Heart right ventricle (tissue), 16 donors: ENCODE measurements at regions not wholly inside any gene's neighbourhood (a gene's known extent, or its start where the extent isn't known, plus 50 kb on each side); places are given as distances from the start of the nearest gene placed in this dataset.

Source experiments
- ATAC-seq, 8 donors: fragments of 200-7000 bp; cut with Tn5 transposase; one replicate each; pipeline ENCODE4 v1.9.1; 2020; ENCODE audit warnings: mild to moderate bottlenecking in 8 of 8, moderate library complexity in 8 of 8, moderate number of reproducible peaks in 1 of 8
- DNase-seq, 2 donors: peaks; one replicate each; pipeline ENCODE4 v3.0.0-alpha.2; 2020
- H3K27ac ChIP-seq, 10 donors: fragments of 200-600 bp; sonication (generic) in 2 of 10; one replicate each; pipeline versions ENCODE4 v1.5.0 to v1.8.0; 2020 to 2022; ENCODE audit warnings: mild to moderate bottlenecking in 3 of 10
- H3K27me3 ChIP-seq, 7 donors: fragments of 200-600 bp; one replicate each; pipeline ENCODE4 v1.8.0; 2021 to 2022; ENCODE audit warnings: mild to moderate bottlenecking in 2 of 7
- H3K36me3 ChIP-seq, 9 donors: fragments of 200-600 bp; sonication (generic) in 1 of 9; one replicate each; pipeline versions ENCODE4 v1.5.0 to v1.8.0; 2020 to 2022; ENCODE audit warnings: mild to moderate bottlenecking in 2 of 9
- H3K4me1 ChIP-seq, 9 donors: fragments of 200-600 bp; sonication (generic) in 1 of 9; one replicate each; pipeline versions ENCODE4 v1.5.0 to v1.8.0; 2020 to 2022; ENCODE audit warnings: mild to moderate bottlenecking in 4 of 9
- H3K4me3 ChIP-seq, 10 donors: fragments of 200-600 bp; sonication (generic) in 2 of 10; one replicate each; pipeline versions ENCODE4 v1.5.0 to v1.8.0; 2020 to 2022; ENCODE audit warnings: mild to moderate bottlenecking in 7 of 10, moderate library complexity in 2 of 10
- H3K9me3 ChIP-seq, 11 donors: fragments of 200-600 bp in 10 of 11; sonication (generic) in 2 of 11; one replicate each; pipeline versions ENCODE4 v1.5.0 to v1.8.0; 2013 to 2022; ENCODE audit warnings: mild to moderate bottlenecking in 2 of 11, control low read depth in 1 of 11, moderate library complexity in 1 of 11
- CTCF ChIP-seq, 9 donors: fragments of 200-600 bp; sonication (generic) in 2 of 9; IDR thresholded peaks; one replicate each; pipeline versions ENCODE4 v1.5.0 to v1.8.0; 2021 to 2022; ENCODE audit warnings: antibody characterized with exemption in 9 of 9, mild to moderate bottlenecking in 5 of 9, moderate library complexity in 1 of 9
- WGBS, 2 donors: extraction: QIAGEN DNeasy Blood & Tissue Kit; methylation state at CpG; one replicate each; pipeline ENCODE4 v1.1.7; 2013; ENCODE audit warnings: inconsistent platforms in 1 of 2; 5-methylcytosine and 5-hydroxymethylcytosine counted together
- intact Hi-C, 10 donors: fragments of 100-400 bp; cut with DNase I; formaldehyde crosslinking; loops; one replicate each; pipeline versions ENCODE4 v1.11.1 to v1.14.2; 2022
- donor health status: Arrhythmogenic right ventricular cardiomyopathy.
- donor health status: ischemic (EF 13 %, LVEDD 7.1; RV severe dilation, severe dysfunction).
- donor health status: healthy with polysubstance abuse.
- donor health status: DM: no; HTN: yes; CAD: no.
- donor health status: DM: no; HTN: no; CAD: no.
- donor health status: ischemic (EF 25% LVEDD 6.9; RV normal size, moderate dysfunction).
- donor health status: ischemic (EF 25% LVEDD 5.7; RV mildly dilated, moderate dysfunction).
- donor health status: healthy.
- donor health status: DM: yes; HTN: yes; CAD: no.
- donor health status: Ischemic cardiomyopathy.
- donor health status: ischemic (EF 35%, LVEDD 5.7; RV mildly dilated, moderate dysfunction).
- donor health status: nonischemic (EF 11% LVEDD 7.7; RV severe dilation, severe dysfunction).
- donor health status: DM: yes; HTN: yes; CAD: no.
- donor health status: PGD.
- donor health status: ischemic (EF 29% LVEDD 5.4; RV normal size, mild dysfunction).
- donor health status: nonischemic (EF 23%, LVEDD 6.1; RV moderate dilation, normal function).

DNA sequence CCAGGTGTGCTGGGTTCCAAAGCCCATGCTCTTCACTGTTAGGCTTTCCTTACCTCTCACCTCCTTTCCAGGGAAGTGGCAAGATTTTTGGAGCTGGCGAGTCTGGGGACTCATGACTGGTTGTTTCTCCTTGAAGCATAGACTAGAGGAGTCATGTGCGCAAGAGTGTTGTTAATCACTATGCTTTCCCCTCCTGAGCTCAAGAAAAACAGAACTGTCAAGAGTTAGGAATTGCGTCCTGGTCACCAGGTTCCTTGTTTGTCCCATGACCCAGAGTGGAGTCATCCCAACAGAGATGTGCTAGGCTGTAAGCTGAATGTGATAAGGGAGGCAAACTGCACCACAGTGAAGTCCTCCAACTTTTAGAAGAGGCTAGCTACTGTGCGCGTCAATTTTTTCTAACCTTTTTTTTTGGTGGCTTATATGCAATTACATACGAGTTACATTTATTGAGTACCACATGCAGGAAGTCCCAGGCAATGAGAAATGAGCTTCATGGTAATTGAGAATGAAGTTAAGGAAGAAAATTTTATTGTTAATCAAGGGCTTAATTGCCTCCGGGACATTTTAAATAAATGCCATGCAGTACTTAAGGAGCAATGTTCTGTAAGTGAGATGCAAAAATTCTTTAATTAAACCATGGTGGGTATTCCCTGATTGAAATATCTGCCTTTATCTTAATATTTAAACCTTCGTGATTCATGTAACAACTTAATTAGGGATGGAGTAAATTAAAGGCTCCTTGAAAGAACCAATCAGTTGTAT lies 233.9 kb downstream of the ZIC5 start:
- 93 to 95% methylated on average over 8 of the region's 8 CpGs for WGBS, 2 donors
- H3K27me3 ChIP-seq = no peaks in the 10 kb centered on the region
- TF ChIP-seq CTCF (IDR thresholded peaks at IDR 0.05) = no peak
- no peaks in the 10 kb centered on the region for H3K9me3 ChIP-seq
- H3K27ac ChIP-seq = no peak overlapping the region
- ATAC-seq = no peak
- H3K36me3 ChIP-seq = no peaks in the 10 kb centered on the region
- DNase-seq = no peak
- intact Hi-C loops = no loop called here
- no peak overlapping the region for H3K4me3 ChIP-seq
- H3K4me1 ChIP-seq = peaks cover 0 to 15% (median 5%) of the 10 kb centered on the region in 9 donors

DNA sequence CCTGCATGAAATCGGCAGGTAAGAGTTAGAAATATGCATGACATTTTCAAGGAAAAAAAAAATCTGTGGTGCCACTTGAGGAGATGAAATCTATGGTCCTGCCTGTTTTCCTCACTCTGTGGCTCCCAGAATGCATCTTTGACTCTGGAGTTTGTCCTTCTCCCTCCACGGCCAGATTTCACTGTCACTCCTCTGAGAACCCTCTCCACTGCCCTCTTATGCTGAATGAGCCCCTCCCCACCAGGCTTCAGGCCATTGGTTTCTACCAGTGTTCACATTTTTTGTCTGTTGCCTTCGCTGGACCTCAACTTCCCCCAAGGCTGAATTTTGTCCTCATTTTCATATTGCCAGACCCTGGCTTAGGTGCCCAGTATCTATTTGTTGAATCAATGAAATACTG lies 235.0 kb downstream of the ZIC5 start:
- intact Hi-C loops = no loop called here
- Histone ChIP-seq H3K27me3 (no peaks in the 10 kb centered on the region), H3K4me3 (no peak overlapping the region), H3K4me1 (peaks cover 0 to 4% (median 0%) of the 10 kb centered on the region in 9 donors), H3K36me3 (no peaks in the 10 kb centered on the region), H3K9me3 (no peaks in the 10 kb centered on the region), H3K27ac (no peak overlapping the region)
- no peak for TF ChIP-seq CTCF (IDR thresholded peaks at IDR 0.05)
- no peak for DNase-seq
- WGBS, 2 donors = 74 to 80% methylated on average over 3 of the region's 3 CpGs
- ATAC-seq = no peak

- intact Hi-C loops = no loop called here
- no peak for TF ChIP-seq CTCF (IDR thresholded peaks at IDR 0.05)
- 73 to 74% methylated on average over 7 of the region's 7 CpGs for WGBS, 2 donors
- no peak overlapping the region for H3K4me3 ChIP-seq
- H3K9me3 ChIP-seq = no peaks in the 10 kb centered on the region
- no peaks in the 10 kb centered on the region for H3K27me3 ChIP-seq
- H3K27ac ChIP-seq = no peak overlapping the region
- peaks cover 0 to 4% (median 0%) of the 10 kb centered on the region in 9 donors for H3K4me1 ChIP-seq
- H3K36me3 ChIP-seq = no peaks in the 10 kb centered on the region
- ATAC-seq (no peak), DNase-seq (no peak)
These were observed 232.9 kb downstream of the TM9SF2 start for GRCh38 chr13:99734013-99734693.

- TF ChIP-seq CTCF (IDR thresholded peaks at IDR 0.05) = no peak
- intact Hi-C loops = no loop called here
- H3K4me1 ChIP-seq = peaks cover 0 to 4% (median 0%) of the 10 kb centered on the region in 9 donors
These were observed 232.1 kb downstream of the TM9SF2 start for GRCh38 chr13:99733346-99733745.

More at GRCh38 chr13:99733346-99733745, 232.1 kb downstream of the TM9SF2 start:
- WGBS, 2 donors = 62 to 70% methylated on average over 7 of the region's 7 CpGs
- H3K27ac ChIP-seq = no peak overlapping the region
- H3K9me3 ChIP-seq = no peaks in the 10 kb centered on the region
- no peak overlapping the region for H3K4me3 ChIP-seq
- ATAC-seq = no peak
- DNase-seq = no peak
- H3K36me3 ChIP-seq = no peaks in the 10 kb centered on the region
- H3K27me3 ChIP-seq = no peaks in the 10 kb centered on the region
